A549 (cell line): ENCODE measurements at regions not wholly inside any gene's neighbourhood (a gene's known extent, or its start where the extent isn't known, plus 50 kb on each side); places are given as distances from the start of the nearest gene placed in this dataset.

Experiments
- ATAC-seq, 2 experiments: fragments of 200-7000 bp in 1 of 2; fragments of >200 bp in 1 of 2; cut with Nextera tagmentation in 1 of 2; cut with Tn5 transposase in 1 of 2; 3 replicates each; pipeline versions ENCODE4 v1.8.0 to v1.9.1; 2018 to 2020; ENCODE audit warnings: mild to moderate bottlenecking in 1 of 2, moderate library complexity in 1 of 2
- CTCF ChIA-PET: fragments of 300-600 bp; sonication (Branson Sonifier 250); formaldehyde crosslinking; extraction: SDS; loops from one replicate; lab custom pipeline; 2021; ENCODE audit warnings: antibody characterized with exemption, inconsistent platforms; lab: Yijun Ruan, JAX
- POLR2A ChIA-PET: fragments of 350-600 bp; formaldehyde crosslinking; extraction: SDS; loops from one replicate; lab custom pipeline; 2021; ENCODE audit warnings: antibody characterized with exemption, inconsistent platforms; lab: Yijun Ruan, JAX
- DNase-seq, 2 experiments: peaks; one replicate each; pipeline versions ENCODE4 v3.0.0 to v3.0.0-alpha.2; 2011 to 2016; ENCODE audit warnings: low read depth in 1 of 2, low spot score in 1 of 2
- FAIRE-seq: peaks from 2 replicates; lab custom pipeline; 2011; peaks lifted over from hg19 to GRCh38; lab: Jason Lieb, UNC
- H3K27ac ChIP-seq, 2 experiments: fragments of >200 bp; sonication (Bioruptor Twin); formaldehyde crosslinking; 3 replicates each; pipeline ENCODE4 v1.5.1; 2016 to 2017
- H3K4me1 ChIP-seq: fragments of >200 bp; sonication (Bioruptor Twin); formaldehyde crosslinking; 3 replicates; pipeline ENCODE4 v1.6.1; 2016
- H3K4me2 ChIP-seq: fragments of >200 bp; sonication (Bioruptor Twin); formaldehyde crosslinking; 3 replicates; pipeline ENCODE4 v1.6.1; 2016
- H3K4me3 ChIP-seq: fragments of >200 bp; sonication (Bioruptor Twin); formaldehyde crosslinking; 3 replicates; pipeline ENCODE4 v1.5.1; 2016
- H3K9me3 ChIP-seq: fragments of >200 bp; sonication (Bioruptor Twin); formaldehyde crosslinking; 3 replicates; pipeline ENCODE4 v1.6.1; 2016
- CBX2 ChIP-seq: fragments of 200-600 bp; sonication (generic); IDR thresholded peaks from 2 replicates; pipeline ENCODE4 v1.6.1; 2016; ENCODE audit warnings: low read depth, mild to moderate bottlenecking, borderline replicate concordance
- CBX8 ChIP-seq: fragments of 200-600 bp; sonication (generic); IDR thresholded peaks from 2 replicates; pipeline ENCODE4 v1.6.1; 2016
- E2F6 ChIP-seq: IDR thresholded peaks from 2 replicates; pipeline ENCODE4 v1.6.1; 2012; ENCODE audit warnings: low read depth, borderline replicate concordance
- EHMT2 ChIP-seq: fragments of 200-600 bp; sonication (generic); IDR thresholded peaks from 2 replicates; pipeline ENCODE4 v1.6.1; 2016; ENCODE audit warnings: antibody characterized with exemption, low read depth, mild to moderate bottlenecking, moderate library complexity
- ESRRA ChIP-seq: fragments of 150-350 bp; IDR thresholded peaks from 2 replicates; pipeline ENCODE4 v1.6.1; 2014; ENCODE audit warnings: mild to moderate bottlenecking, low read length, borderline replicate concordance
- FOSL2 ChIP-seq, 2 experiments: fragments of 450-650 bp in 1 of 2; fragments of >200 bp in 1 of 2; sonication (Bioruptor Twin) in 1 of 2; formaldehyde crosslinking; IDR thresholded peaks; 2 replicates each; pipeline versions ENCODE4 v1.5.0 to v1.6.1; 2016 to 2020; ENCODE audit warnings: mild to moderate bottlenecking in 1 of 2, moderate library complexity in 1 of 2
- HES2 ChIP-seq: fragments of >200 bp; sonication (Bioruptor Twin); formaldehyde crosslinking; IDR thresholded peaks from 2 replicates; pipeline ENCODE4 v1.6.1; 2016
- HEYL ChIP-seq: fragments of 250-450 bp; sonication (Bioruptor Pico); IDR thresholded peaks from 2 replicates; pipeline ENCODE4 v1.8.0; 2021; ENCODE audit warnings: mild to moderate bottlenecking, moderate library complexity
- HOXB13 ChIP-seq: fragments of 250-450 bp; sonication (Bioruptor Pico); IDR thresholded peaks from 2 replicates; pipeline ENCODE4 v1.5.0; 2020; ENCODE audit warnings: low read depth, mild to moderate bottlenecking, moderate library complexity
- HOXB5 ChIP-seq: fragments of 250-450 bp; sonication (Bioruptor Pico); IDR thresholded peaks from 2 replicates; pipeline ENCODE4 v1.5.0; 2020; ENCODE audit warnings: mild to moderate bottlenecking, moderate library complexity
- KDM5A ChIP-seq: fragments of 200-600 bp; sonication (generic); IDR thresholded peaks from 2 replicates; pipeline ENCODE4 v1.6.1; 2016; ENCODE audit warnings: antibody characterized with exemption, mild to moderate bottlenecking
- NFE2L2 ChIP-seq: fragments of 150-350 bp; conservative IDR thresholded peaks from 2 replicates; pipeline ENCODE4 v1.6.1; 2014; ENCODE audit warnings: low read length
- NR3C1 ChIP-seq: fragments of >200 bp; sonication (Bioruptor Twin); formaldehyde crosslinking; IDR thresholded peaks from 3 replicates; pipeline ENCODE4 v1.6.1; 2017
- POLR2AphosphoS2 ChIP-seq: conservative IDR thresholded peaks from 2 replicates; pipeline ENCODE4 v1.6.1; 2012; ENCODE audit warnings: low read length, improper control_type of control experiment, inconsistent platforms
- RAD21 ChIP-seq, 2 experiments: fragments of >200 bp in 1 of 2; sonication (Bioruptor Twin) in 1 of 2; formaldehyde crosslinking in 1 of 2; IDR thresholded peaks in 1 of 2; conservative IDR thresholded peaks in 1 of 2; 2 replicates in 1 of 2; 3 replicates in 1 of 2; pipeline ENCODE4 v1.6.1; 2012 to 2018; ENCODE audit warnings: inconsistent platforms in 1 of 2
- RCOR1 ChIP-seq: fragments of 150-350 bp; IDR thresholded peaks from 2 replicates; pipeline ENCODE4 v1.6.1; 2014; ENCODE audit warnings: antibody characterized with exemption, low read length, low read depth
- RNF2 ChIP-seq: fragments of 200-600 bp; sonication (generic); IDR thresholded peaks from 2 replicates; pipeline ENCODE4 v1.6.1; 2016; ENCODE audit warnings: low read depth, mild to moderate bottlenecking, antibody characterized with exemption, moderate library complexity, borderline replicate concordance
- SMC3 ChIP-seq: fragments of >200 bp; sonication (Bioruptor Twin); formaldehyde crosslinking; IDR thresholded peaks from 3 replicates; pipeline ENCODE4 v1.6.1; 2018; ENCODE audit warnings: inconsistent platforms
- TP53 ChIP-seq: fragments of 250-450 bp; sonication (Bioruptor Pico); IDR thresholded peaks from 2 replicates; pipeline ENCODE4 v1.5.0; 2021; ENCODE audit warnings: mild to moderate bottlenecking, moderate library complexity
- USF2 ChIP-seq: fragments of 450-650 bp; IDR thresholded peaks from 2 replicates; pipeline ENCODE4 v1.6.1; 2014; ENCODE audit warnings: antibody characterized with exemption
- WGBS: methylation state at CpG from one replicate; pipeline ENCODE4 v1.1.6; 2017; ENCODE audit errors: missing lambda C conversion rate; 5-methylcytosine and 5-hydroxymethylcytosine counted together
- TF ChIP-seq, protein P1 (sequence below): fragments of 250-450 bp; sonication (Bioruptor Pico); IDR thresholded peaks from 2 replicates; pipeline ENCODE4 v1.5.0; 2020; ENCODE audit warnings: low read depth, mild to moderate bottlenecking, moderate library complexity

DNA sequence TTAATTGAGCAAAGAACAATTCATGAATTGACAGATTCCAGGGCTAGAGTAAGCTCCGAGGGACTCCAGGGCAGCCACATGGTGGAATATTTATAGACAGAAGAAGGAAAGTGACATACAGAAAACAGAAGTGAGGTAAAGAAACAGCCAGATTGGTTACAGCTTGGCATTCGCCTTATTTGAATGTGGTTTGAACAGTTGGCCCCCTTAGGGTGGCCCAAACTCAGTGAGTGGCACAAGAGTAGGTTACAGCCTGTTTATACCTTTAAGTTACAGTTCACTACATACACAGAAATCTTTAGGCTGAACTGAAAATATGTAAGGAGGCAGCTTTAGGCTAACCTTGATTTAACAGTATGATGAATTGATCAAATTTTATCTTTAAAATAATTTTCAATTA lies 174.5 kb upstream of the CNOT2 start:
- WGBS: 12% methylated on average over 2 of the region's 2 CpGs
- Histone ChIP-seq H3K4me1 (no peaks in the 10 kb centered on the region), H3K4me3 (no peak overlapping the region), H3K9me3 (no peaks in the 10 kb centered on the region), H3K4me2 (no peak overlapping the region), H3K27ac (no peak overlapping the region)
- FAIRE-seq: no peak
- POLR2A ChIA-PET: no interaction called here
- no peak for ATAC-seq
- DNase-seq: no peak
- CTCF ChIA-PET: no interaction called here
- TF ChIP-seq USF2 (no peak), EHMT2 (no peak), KDM5A (no peak), POLR2AphosphoS2 (no peak), HOXB13 (no peak), RCOR1 (no peak), HES2 (no peak)
- TF ChIP-seq, protein P1, sequence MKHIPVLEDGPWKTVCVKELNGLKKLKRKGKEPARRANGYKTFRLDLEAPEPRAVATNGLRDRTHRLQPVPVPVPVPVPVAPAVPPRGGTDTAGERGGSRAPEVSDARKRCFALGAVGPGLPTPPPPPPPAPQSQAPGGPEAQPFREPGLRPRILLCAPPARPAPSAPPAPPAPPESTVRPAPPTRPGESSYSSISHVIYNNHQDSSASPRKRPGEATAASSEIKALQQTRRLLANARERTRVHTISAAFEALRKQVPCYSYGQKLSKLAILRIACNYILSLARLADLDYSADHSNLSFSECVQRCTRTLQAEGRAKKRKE (CRISPR knock-in tag): no peak

DNA sequence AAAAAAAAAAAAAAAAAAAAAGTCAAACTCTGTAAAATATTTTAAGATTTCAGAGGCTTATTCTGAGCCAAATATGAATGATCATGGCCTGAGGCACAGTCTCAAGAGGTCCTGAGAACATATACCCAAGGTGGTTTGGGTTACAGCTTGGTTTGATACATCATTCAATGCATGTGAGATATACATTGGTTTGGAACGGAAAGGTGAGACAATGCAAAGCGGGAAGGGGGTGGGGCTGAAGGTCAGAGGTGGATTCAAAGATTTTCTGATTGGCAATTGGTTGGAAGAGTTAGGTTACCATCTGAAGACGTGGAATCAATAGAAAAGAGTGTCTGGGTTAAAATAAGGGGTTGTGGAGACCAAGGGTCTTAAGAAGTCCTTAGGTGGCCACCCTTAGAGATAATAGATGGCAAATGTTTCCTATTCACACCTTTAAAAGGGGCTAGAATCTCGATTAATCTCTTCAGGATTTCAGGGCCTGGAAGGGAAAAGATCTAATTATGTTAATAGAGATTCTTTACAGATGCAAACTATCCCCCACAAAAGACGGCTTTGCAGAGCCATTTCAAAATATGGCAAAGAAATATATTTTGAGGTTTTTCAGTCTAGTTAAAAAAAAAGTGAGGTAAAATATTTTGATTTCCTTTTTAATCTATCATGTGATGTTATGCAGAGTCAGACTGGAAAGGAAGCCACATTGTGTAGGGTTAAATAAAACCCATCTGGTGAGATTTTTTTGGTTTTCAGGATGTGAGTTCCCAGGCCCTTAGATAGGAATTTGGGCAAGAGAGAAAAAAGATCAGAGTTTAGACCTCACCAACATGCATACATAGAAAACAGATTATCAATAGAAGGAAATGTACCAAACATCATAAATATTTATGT lies 173.8 kb upstream of the CNOT2 start:
- no peak for TF ChIP-seq TP53
- TF ChIP-seq RAD21 (conservative IDR thresholded peaks at IDR 0.05 in 1 of 2, IDR thresholded peaks at IDR 0.05 in 1 of 2): no peak
- no peak for TF ChIP-seq SMC3
- no peak for TF ChIP-seq FOSL2 (IDR thresholded peaks at IDR 0.05)
- no peak for TF ChIP-seq FOSL2 (CRISPR knock-in tag; IDR thresholded peaks at IDR 0.05)
- TF ChIP-seq, protein P1 (CRISPR knock-in tag): no peak
- no peak for TF ChIP-seq E2F6
- TF ChIP-seq USF2: no peak
- TF ChIP-seq CBX2: no peak
- TF ChIP-seq RNF2: no peak
- TF ChIP-seq NFE2L2: no peak
- TF ChIP-seq NR3C1: no peak
- no peak for TF ChIP-seq HOXB5 (CRISPR knock-in tag)
- TF ChIP-seq ESRRA: no peak
- no peak for TF ChIP-seq CBX8
- TF ChIP-seq HEYL (CRISPR knock-in tag): no peak
- TF ChIP-seq, all 56 proteins: peak for 0
- Histone ChIP-seq H3K4me2 (no peak overlapping the region), H3K4me1 (no peaks in the 10 kb centered on the region), H3K27ac (no peak overlapping the region), H3K9me3 (no peaks in the 10 kb centered on the region), H3K4me3 (no peak overlapping the region)
- no peak for DNase-seq
- no peak for FAIRE-seq
- WGBS: 52% methylated on average over 5 of the region's 5 CpGs
- ATAC-seq: no peak
- ChIA-PET POLR2A (no interaction called here), CTCF (no interaction called here)
